Keratinocyte (primary cell): ENCODE measurements at regions not wholly inside any gene's neighbourhood (a gene's known extent, or its start where the extent isn't known, plus 50 kb on each side); places are given as distances from the start of the nearest gene placed in this dataset.

Experiments used
- DNase-seq: peaks from one replicate; pipeline ENCODE4 v3.0.0-alpha.2; 2011; ENCODE audit warnings: low read depth, missing footprints, low spot score
- FAIRE-seq: peaks from 2 replicates; lab custom pipeline; 2011; peaks lifted over from hg19 to GRCh38; lab: Jason Lieb, UNC
- H2AFZ ChIP-seq: 2 replicates; pipeline ENCODE4 v1.6.0; 2012; ENCODE audit warnings: low read length, control low read depth, inconsistent platforms; ENCODE audit not compliant: control insufficient read depth
- H3K27ac ChIP-seq: 2 replicates; pipeline ENCODE4 v1.5.1; 2011; ENCODE audit warnings: low read length; ENCODE audit not compliant: control insufficient read depth, insufficient read depth
- H3K27me3 ChIP-seq: 3 replicates; pipeline ENCODE4 v1.6.0; 2011; ENCODE audit warnings: low read length; ENCODE audit not compliant: control insufficient read depth, insufficient read depth; ENCODE audit errors: extremely low read depth
- H3K36me3 ChIP-seq, 2 experiments: 2 replicates in 1 of 2; 3 replicates in 1 of 2; pipeline ENCODE4 v1.5.1; 2011; ENCODE audit warnings: low read length in 2 of 2, mild to moderate bottlenecking in 1 of 2; ENCODE audit not compliant: control insufficient read depth in 2 of 2, insufficient read depth in 2 of 2; ENCODE audit errors: extremely low read depth in 1 of 2
- H3K4me1 ChIP-seq: 3 replicates; pipeline ENCODE4 v1.5.1; 2011; ENCODE audit warnings: low read length; ENCODE audit not compliant: control insufficient read depth, insufficient read depth; ENCODE audit errors: extremely low read depth
- H3K4me2 ChIP-seq: 3 replicates; pipeline ENCODE4 v1.6.0; 2011; ENCODE audit warnings: low read depth, low read length; ENCODE audit not compliant: control insufficient read depth, insufficient read depth; ENCODE audit errors: extremely low read depth
- H3K4me3 ChIP-seq, 3 experiments: fragments of 200-600 bp in 1 of 3; sonication (generic) in 1 of 3; 2 replicates in 2 of 3; 3 replicates in 1 of 3; pipeline ENCODE4 v1.5.1; 2011 to 2016; ENCODE audit warnings: low read length in 3 of 3, mild to moderate bottlenecking in 3 of 3, control low read depth in 2 of 3, inconsistent platforms in 1 of 3, low read depth in 1 of 3, mixed read lengths in 1 of 3, mixed run types in 1 of 3, moderate library complexity in 1 of 3; ENCODE audit not compliant: control insufficient read depth in 2 of 3, insufficient read depth in 2 of 3; ENCODE audit errors: extremely low read depth in 1 of 3
- H3K79me2 ChIP-seq: 2 replicates; pipeline ENCODE4 v1.6.0; 2012; ENCODE audit warnings: low read length; ENCODE audit not compliant: control insufficient read depth, insufficient read depth
- H3K9ac ChIP-seq: 3 replicates; pipeline ENCODE4 v1.6.0; 2011; ENCODE audit warnings: low read length; ENCODE audit not compliant: control insufficient read depth, insufficient read depth; ENCODE audit errors: extremely low read depth
- H3K9me1 ChIP-seq: 3 replicates; pipeline ENCODE4 v1.6.0; 2011; ENCODE audit warnings: low read length; ENCODE audit not compliant: control insufficient read depth, insufficient read depth; ENCODE audit errors: extremely low read depth
- H3K9me3 ChIP-seq: 2 replicates; pipeline ENCODE4 v1.5.1; 2012; ENCODE audit warnings: low read depth, low read length; ENCODE audit not compliant: control insufficient read depth
- H4K20me1 ChIP-seq: 3 replicates; pipeline ENCODE4 v1.6.0; 2011; ENCODE audit warnings: low read length; ENCODE audit not compliant: control insufficient read depth, insufficient read depth; ENCODE audit errors: extremely low read depth
- CTCF ChIP-seq, 3 experiments: IDR thresholded peaks in 1 of 3; conservative IDR thresholded peaks in 1 of 3; optimal IDR thresholded peaks in 1 of 3; 2 replicates in 2 of 3; 3 replicates in 1 of 3; pipeline versions ENCODE3 to v1.5.1; 2011; ENCODE audit warnings: low read length in 3 of 3, mild to moderate bottlenecking in 3 of 3, moderate library complexity in 2 of 3, control low read depth in 1 of 3, inconsistent platforms in 1 of 3; ENCODE audit not compliant: insufficient read depth in 2 of 3; ENCODE audit errors: extremely low read depth in 1 of 3
- EZH2 ChIP-seq: IDR thresholded peaks from one replicate; pipeline ENCODE4 v1.6.1; 2012; ENCODE audit warnings: inconsistent platforms, mild to moderate bottlenecking, low read length, moderate library complexity
- dilution Hi-C: fragments of 300-500 bp; cut with MboI; formaldehyde crosslinking; loops from one replicate; pipeline ENCODE4 v1.7.0; 2020; ENCODE audit warnings: low sequenced_read_pairs; ENCODE audit not compliant: extremely low pct_ligation_motif_present

- no peaks in the 10 kb centered on the region for H3K9me3 ChIP-seq
- H3K27me3 ChIP-seq: no peaks in the 10 kb centered on the region
- TF ChIP-seq EZH2: no peak
- no peak for TF ChIP-seq CTCF (optimal IDR thresholded peaks at IDR 0.05 in 1 of 3, IDR thresholded peaks at IDR 0.05 in 1 of 3, conservative IDR thresholded peaks at IDR 0.05 in 1 of 3; ENCODE audit: extremely low read depth in 1 of 3, insufficient read depth in 2 of 3, low read length in 3 of 3)
- FAIRE-seq (no peak), DNase-seq (no peak)
- no peaks in the 10 kb centered on the region for H3K4me1 ChIP-seq
- no peak overlapping the region for H3K4me3 ChIP-seq
- H3K4me2 ChIP-seq: no peak overlapping the region
- H3K9ac ChIP-seq: no peak overlapping the region
- no peaks in the 10 kb centered on the region for H4K20me1 ChIP-seq
- H3K79me2 ChIP-seq: no peaks in the 10 kb centered on the region
- H3K9me1 ChIP-seq: no peaks in the 10 kb centered on the region
- H3K36me3 ChIP-seq: no peaks in the 10 kb centered on the region
- no peak overlapping the region for H2AFZ ChIP-seq
- dilution Hi-C loops: no loop called here
- no peak overlapping the region for H3K27ac ChIP-seq
Measured at GRCh38 chr10:58980826-58981415, 195.5 kb upstream of the PHYHIPL start.

GRCh38 chr10:58981846-58982245, 194.6 kb upstream of the PHYHIPL start:
- Histone ChIP-seq H3K9me1 (no peaks in the 10 kb centered on the region), H3K4me3 (no peak overlapping the region), H3K27ac (no peak overlapping the region), H3K79me2 (no peaks in the 10 kb centered on the region), H3K36me3 (no peaks in the 10 kb centered on the region), H3K27me3 (no peaks in the 10 kb centered on the region), H3K9me3 (no peaks in the 10 kb centered on the region), H2AFZ (no peak overlapping the region), H4K20me1 (no peaks in the 10 kb centered on the region), H3K4me2 (no peak overlapping the region), H3K9ac (no peak overlapping the region), H3K4me1 (no peaks in the 10 kb centered on the region)
- DNase-seq: no peak
- FAIRE-seq: no peak
- dilution Hi-C loops: no loop called here
- TF ChIP-seq EZH2 (no peak), CTCF (optimal IDR thresholded peaks at IDR 0.05 in 1 of 3, IDR thresholded peaks at IDR 0.05 in 1 of 3, conservative IDR thresholded peaks at IDR 0.05 in 1 of 3; ENCODE audit: extremely low read depth in 1 of 3, insufficient read depth in 2 of 3, low read length in 3 of 3) (no peak)
